Thoracic aorta (tissue), 2 donors: ENCODE measurements at regions not wholly inside any gene's neighbourhood (a gene's known extent, or its start where the extent isn't known, plus 50 kb on each side); places are given as distances from the start of the nearest gene placed in this dataset.

Experiments
- ATAC-seq: fragments of 150-250 bp; one replicate; pipeline ENCODE4 v1.8.0; 2017; ENCODE audit warnings: low read depth; ENCODE audit not compliant: insufficient number of reproducible peaks, low FRiP score
- DNase-seq: peaks from one replicate; pipeline ENCODE4 v3.0.0-alpha.2; 2020; ENCODE audit warnings: low spot score
- H3K27ac ChIP-seq, 2 donors: fragments of 200-600 bp; sonication (generic); 1 replicate in 1 of 2; 2 replicates in 1 of 2; pipeline ENCODE4 v1.5.1; 2016; ENCODE audit warnings: mild to moderate bottlenecking in 2 of 2, moderate library complexity in 2 of 2
- H3K27me3 ChIP-seq: fragments of 200-600 bp; sonication (generic); replicated peaks from 2 replicates; pipeline ENCODE4 v1.6.0; 2016; ENCODE audit warnings: mild to moderate bottlenecking; ENCODE audit not compliant: insufficient read depth
- H3K36me3 ChIP-seq: fragments of 200-600 bp; sonication (generic); one replicate; pipeline ENCODE4 v1.5.1; 2016
- H3K4me1 ChIP-seq, 2 donors: fragments of 200-600 bp; sonication (generic); 1 replicate in 1 of 2; 2 replicates in 1 of 2; pipeline versions ENCODE4 v1.5.1 to v1.6.0; 2016; ENCODE audit warnings: low read depth in 2 of 2, mild to moderate bottlenecking in 1 of 2; ENCODE audit not compliant: control insufficient read depth in 1 of 2
- H3K4me3 ChIP-seq: fragments of 200-600 bp; sonication (generic); 2 replicates; pipeline ENCODE4 v1.5.1; 2016; ENCODE audit warnings: mild to moderate bottlenecking
- H3K9me3 ChIP-seq: fragments of 200-600 bp; sonication (generic); 2 replicates; pipeline ENCODE4 v1.5.1; 2016
- CTCF ChIP-seq: fragments of 200-600 bp; sonication (generic); IDR thresholded peaks from one replicate; pipeline ENCODE4 v1.5.1; 2019; ENCODE audit warnings: antibody characterized with exemption

- no peak overlapping the region for H3K4me3 ChIP-seq
- H3K27me3 ChIP-seq, result no peaks in the 10 kb centered on the region
- no peak for ATAC-seq
- H3K27ac ChIP-seq, result no peak overlapping the region
- no peaks in the 10 kb centered on the region for H3K9me3 ChIP-seq
- no peaks in the 10 kb centered on the region for H3K36me3 ChIP-seq
- no peak for TF ChIP-seq CTCF
- DNase-seq, result no peak
- peaks cover 0 to 5% of the 10 kb centered on the region in 2 donors for H3K4me1 ChIP-seq
Observed at GRCh38 chr20:40738976-40739375, 49.9 kb upstream of the MAFB start.

- Histone ChIP-seq H3K4me1 (peaks cover 6 to 14% of the 10 kb centered on the region in 2 donors), H3K27me3 (no peaks in the 10 kb centered on the region), H3K4me3 (no peak overlapping the region), H3K27ac (no peak overlapping the region), H3K9me3 (no peaks in the 10 kb centered on the region), H3K36me3 (no peaks in the 10 kb centered on the region)
- no peak for TF ChIP-seq CTCF
- no peak for ATAC-seq
- DNase-seq, result no peak
Observed at GRCh38 chr20:40739841-40740240, 50.8 kb upstream of the MAFB start.

GRCh38 chr20:40741507-40742106, 52.6 kb upstream of the MAFB start:
- Histone ChIP-seq H3K4me1 (peaks cover 6 to 15% of the 10 kb centered on the region in 2 donors), H3K27me3 (no peaks in the 10 kb centered on the region), H3K4me3 (no peak overlapping the region), H3K27ac (no peak overlapping the region), H3K36me3 (no peaks in the 10 kb centered on the region), H3K9me3 (no peaks in the 10 kb centered on the region)
- DNase-seq (no peak), ATAC-seq (no peak)
- TF ChIP-seq CTCF, result peak; percentile 46

GRCh38 chr20:40743141-40743775, 54.2 kb upstream of the MAFB start:
- no peak overlapping the region for H3K4me3 ChIP-seq
- no peak for TF ChIP-seq CTCF
- H3K27ac ChIP-seq, result no peak overlapping the region
- no peaks in the 10 kb centered on the region for H3K9me3 ChIP-seq
- DNase-seq (no peak), ATAC-seq (no peak)
- H3K27me3 ChIP-seq, result no peaks in the 10 kb centered on the region
- peaks cover 6 to 21% of the 10 kb centered on the region in 2 donors for H3K4me1 ChIP-seq
- no peaks in the 10 kb centered on the region for H3K36me3 ChIP-seq

- ATAC-seq (no peak), DNase-seq (no peak)
- no peak for TF ChIP-seq CTCF
- Histone ChIP-seq H3K36me3 (no peaks in the 10 kb centered on the region), H3K4me1 (peaks cover 10 to 30% of the 10 kb centered on the region in 2 donors), H3K9me3 (no peaks in the 10 kb centered on the region), H3K27me3 (no peaks in the 10 kb centered on the region), H3K4me3 (no peak overlapping the region), H3K27ac (no peak overlapping the region)
Observed at GRCh38 chr20:40744072-40744817, 55.2 kb upstream of the MAFB start.
